Sciatic nerve (tissue), 2 donors: ENCODE measurements at regions not wholly inside any gene's neighbourhood (a gene's known extent, or its start where the extent isn't known, plus 50 kb on each side); places are given as distances from the start of the nearest gene placed in this dataset.
"Not testable (repeated sequence)": the region's sequence is repeated elsewhere in the genome, so short reads cannot be mapped to it uniquely, and the experiment has no call there.

ENCODE experiments used
- ATAC-seq: fragments of 200-7000 bp; cut with Tn5 transposase; one replicate; pipeline ENCODE4 v1.9.1; 2020; ENCODE audit warnings: mild to moderate bottlenecking, moderate library complexity
- DNase-seq: peaks from one replicate; pipeline ENCODE4 v3.0.0-alpha.2; 2020; ENCODE audit warnings: low spot score
- intact Hi-C: fragments of 100-400 bp; cut with DNase I; formaldehyde crosslinking; loops from one replicate; pipeline ENCODE4 v1.14.2; 2022
- donor health status: DM: no; HTN: no; CAD: no.
- donor health status: DM: no; HTN: no; CAD: no.

- intact Hi-C loops: no loop called here
Observed at GRCh38 chr20:12061466-12061865, 143.8 kb downstream of the BTBD3 start.

GRCh38 chr20:12063106-12063684 lies 145.5 kb downstream of the BTBD3 start:
- ATAC-seq (no peak), DNase-seq (no peak)
- intact Hi-C loops: no loop called here

More at GRCh38 chr20:12061466-12061865, 143.8 kb downstream of the BTBD3 start:
- DNase-seq (no peak), ATAC-seq (no peak)

- intact Hi-C loops: no loop called here
- DNase-seq: no peak
- ATAC-seq: no peak
Observed at GRCh38 chr20:12064540-12064939, 146.8 kb downstream of the BTBD3 start.

- ATAC-seq (no peak), DNase-seq (no peak)
- intact Hi-C loops: no loop called here
Observed at GRCh38 chr20:12067686-12068085, 150.0 kb downstream of the BTBD3 start.

GRCh38 chr20:12068121-12068520 lies 150.4 kb downstream of the BTBD3 start:
- intact Hi-C loops: no loop called here
- DNase-seq: no peak
- no peak for ATAC-seq

GRCh38 chr20:12069181-12069580 lies 151.5 kb downstream of the BTBD3 start:
- ATAC-seq (no peak), DNase-seq (no peak)
- intact Hi-C loops: no loop called here

GRCh38 chr20:12072221-12072953 lies 154.7 kb downstream of the BTBD3 start:
- DNase-seq (no peak), ATAC-seq (no peak)
- intact Hi-C loops: no loop called here

- intact Hi-C loops: no loop called here
- no peak for ATAC-seq
- no peak for DNase-seq
Observed at GRCh38 chr20:12072954-12073264, 155.2 kb downstream of the BTBD3 start.

- ATAC-seq (no peak), DNase-seq (no peak)
- intact Hi-C loops: no loop called here
Observed at GRCh38 chr20:12074111-12074655, 156.5 kb downstream of the BTBD3 start.

- intact Hi-C loops: no loop called here
- ATAC-seq (no peak), DNase-seq (no peak)
Observed at GRCh38 chr20:12076200-12076599, 158.5 kb downstream of the BTBD3 start.

GRCh38 chr20:12077875-12078274 lies 160.2 kb downstream of the BTBD3 start:
- intact Hi-C loops: no loop called here
- no peak for ATAC-seq
- DNase-seq: no peak

- DNase-seq: no peak
- ATAC-seq: no peak
- intact Hi-C loops: no loop called here
Observed at GRCh38 chr20:12079490-12079889, 161.8 kb downstream of the BTBD3 start.

- intact Hi-C loops: no loop called here
- DNase-seq (no peak), ATAC-seq (no peak)
Observed at GRCh38 chr20:12083269-12083668, 165.6 kb downstream of the BTBD3 start.

- ATAC-seq (no peak), DNase-seq (no peak)
- intact Hi-C loops: no loop called here
Observed at GRCh38 chr20:12084482-12084881, 166.8 kb downstream of the BTBD3 start.

GRCh38 chr20:12086359-12086758 lies 168.7 kb downstream of the BTBD3 start:
- DNase-seq (no peak), ATAC-seq (no peak)
- intact Hi-C loops: no loop called here

- no peak for DNase-seq
- intact Hi-C loops: no loop called here
- no peak for ATAC-seq
Observed at GRCh38 chr20:12090920-12091319, 173.2 kb downstream of the BTBD3 start.

- ATAC-seq: no peak
- DNase-seq: no peak
- intact Hi-C loops: no loop called here
Observed at GRCh38 chr20:12093057-12093796, 175.5 kb downstream of the BTBD3 start.

GRCh38 chr20:12093797-12094190 lies 176.1 kb downstream of the BTBD3 start:
- intact Hi-C loops, ATAC-seq, DNase-seq: not testable (repeated sequence)

- DNase-seq (no peak), ATAC-seq (no peak)
- intact Hi-C loops: no loop called here
Observed at GRCh38 chr20:12095180-12095920, 177.7 kb downstream of the BTBD3 start.
